IMR-90 (cell line): ENCODE measurements at regions not wholly inside any gene's neighbourhood (a gene's known extent, or its start where the extent isn't known, plus 50 kb on each side); places are given as distances from the start of the nearest gene placed in this dataset.

Experiments used
- ATAC-seq: fragments of 200-7000 bp; cut with Tn5 transposase; 2 replicates; pipeline ENCODE4 v1.9.1; 2020; ENCODE audit warnings: low read depth, mild to moderate bottlenecking, moderate library complexity
- BruUV-seq: library from RNA; stranded (reverse); fragments of 400-500 nt; replicated peaks from 2 replicates; lab custom pipeline; 2021; lab: Mats Ljungman, UMichigan
- CTCF ChIA-PET: fragments of 300-600 bp; formaldehyde crosslinking; extraction: SDS; loops from one replicate; lab custom pipeline; 2021; ENCODE audit warnings: antibody characterized with exemption; lab: Yijun Ruan, JAX
- POLR2A ChIA-PET: fragments of 300-600 bp; sonication (Branson Sonifier 250); formaldehyde crosslinking; loops from one replicate; lab custom pipeline; 2022; ENCODE audit warnings: antibody characterized with exemption; ENCODE audit not compliant: unreplicated experiment; lab: Charles Lee
- DNase-seq: peaks from one replicate; pipeline ENCODE4 v3.0.0; 2013
- H2AFZ ChIP-seq: replicated peaks from 2 replicates; pipeline ENCODE3; 2013; ENCODE audit warnings: low read length, mild to moderate bottlenecking; ENCODE audit not compliant: poor library complexity
- H2AK5ac ChIP-seq: 2 replicates; pipeline ENCODE4 v1.6.1; 2013; ENCODE audit warnings: low read depth, low read length, inconsistent platforms
- H2AK9ac ChIP-seq: replicated peaks from 2 replicates; pipeline ENCODE3; 2013; ENCODE audit warnings: mild to moderate bottlenecking, low read depth, low read length, moderate library complexity; ENCODE audit not compliant: poor library complexity
- H2BK120ac ChIP-seq: 2 replicates; pipeline ENCODE4 v1.6.1; 2013; ENCODE audit warnings: low read depth, low read length, inconsistent platforms
- H2BK15ac ChIP-seq: 3 replicates; pipeline ENCODE4 v1.6.1; 2013; ENCODE audit warnings: low read depth, low read length, inconsistent platforms
- H2BK20ac ChIP-seq: 2 replicates; pipeline ENCODE4 v1.6.1; 2013; ENCODE audit warnings: low read depth, mild to moderate bottlenecking, inconsistent platforms, low read length, moderate library complexity
- H2BK5ac ChIP-seq: 2 replicates; pipeline ENCODE4 v1.6.1; 2013; ENCODE audit warnings: mild to moderate bottlenecking, low read depth, low read length, inconsistent platforms; ENCODE audit not compliant: poor library complexity, severe bottlenecking
- H3K14ac ChIP-seq: replicated peaks from 2 replicates; pipeline ENCODE4 v1.6.1; 2013; ENCODE audit warnings: low read depth, low read length, inconsistent platforms
- H3K18ac ChIP-seq: 2 replicates; pipeline ENCODE4 v1.6.1; 2013; ENCODE audit warnings: low read depth, low read length, control low read depth
- H3K23ac ChIP-seq: 2 replicates; pipeline ENCODE4 v1.6.1; 2013; ENCODE audit warnings: low read depth, low read length, inconsistent platforms
- H3K27ac ChIP-seq: 2 replicates; pipeline ENCODE4 v1.5.1; 2013; ENCODE audit warnings: mild to moderate bottlenecking, control low read depth, low read length; ENCODE audit not compliant: insufficient read depth
- H3K27me3 ChIP-seq: 2 replicates; pipeline ENCODE4 v1.6.1; 2013; ENCODE audit warnings: low read length; ENCODE audit not compliant: control insufficient read depth, insufficient read depth
- H3K36me3 ChIP-seq: 2 replicates; pipeline ENCODE4 v1.6.1; 2013; ENCODE audit warnings: low read length, mixed read lengths; ENCODE audit not compliant: control insufficient read depth, insufficient read depth
- H3K4ac ChIP-seq: 2 replicates; pipeline ENCODE4 v1.6.1; 2013; ENCODE audit warnings: low read depth, low read length, inconsistent platforms
- H3K4me1 ChIP-seq: 2 replicates; pipeline ENCODE4 v1.6.1; 2013; ENCODE audit warnings: low read length, mixed read lengths; ENCODE audit not compliant: control insufficient read depth, insufficient read depth
- H3K4me2 ChIP-seq: 2 replicates; pipeline ENCODE4 v1.6.1; 2013; ENCODE audit warnings: low read depth, mild to moderate bottlenecking, control low read depth, low read length, moderate library complexity
- H3K4me3 ChIP-seq: 2 replicates; pipeline ENCODE4 v1.5.1; 2013; ENCODE audit warnings: low read depth, mild to moderate bottlenecking, control low read depth, low read length, moderate library complexity; ENCODE audit not compliant: insufficient read depth
- H3K56ac ChIP-seq: 2 replicates; pipeline ENCODE4 v1.6.1; 2013; ENCODE audit warnings: low read length, inconsistent platforms; ENCODE audit not compliant: insufficient read depth; ENCODE audit errors: extremely low read depth
- H3K79me1 ChIP-seq, 2 experiments: 2 replicates each; pipeline ENCODE4 v1.6.1; 2013; ENCODE audit warnings: low read length in 2 of 2, inconsistent platforms in 1 of 2, low read depth in 1 of 2
- H3K9ac ChIP-seq: 2 replicates; pipeline ENCODE4 v1.6.1; 2013; ENCODE audit warnings: low read depth, low read length, control low read depth
- H3K9me1 ChIP-seq: 2 replicates; pipeline ENCODE4 v1.6.1; 2013; ENCODE audit warnings: low read length, inconsistent platforms; ENCODE audit not compliant: insufficient read depth
- H3K9me3 ChIP-seq: 2 replicates; pipeline ENCODE4 v1.6.1; 2013; ENCODE audit warnings: low read length; ENCODE audit not compliant: control insufficient read depth, insufficient read depth
- H4K20me1 ChIP-seq: 2 replicates; pipeline ENCODE4 v1.6.1; 2013; ENCODE audit warnings: low read length, inconsistent platforms; ENCODE audit not compliant: insufficient read depth
- H4K5ac ChIP-seq: 2 replicates; pipeline ENCODE4 v1.6.1; 2013; ENCODE audit warnings: mild to moderate bottlenecking, low read depth, low read length, control low read depth
- H4K8ac ChIP-seq, 2 experiments: 2 replicates each; pipeline ENCODE4 v1.6.1; 2013; ENCODE audit warnings: low read depth in 2 of 2, low read length in 2 of 2, control low read depth in 1 of 2, inconsistent platforms in 1 of 2
- H4K91ac ChIP-seq: 2 replicates; pipeline ENCODE4 v1.6.1; 2013; ENCODE audit warnings: low read depth, low read length, inconsistent platforms; ENCODE audit not compliant: insufficient read depth
- CEBPB ChIP-seq: IDR thresholded peaks from 2 replicates; pipeline ENCODE4 v1.6.1; 2012; ENCODE audit warnings: low read depth, low read length, improper control_type of control experiment
- CHD1 ChIP-seq: IDR thresholded peaks from 2 replicates; pipeline ENCODE4 v1.6.1; 2012; ENCODE audit warnings: low read depth, low read length, improper control_type of control experiment
- MAZ ChIP-seq: IDR thresholded peaks from 2 replicates; pipeline ENCODE4 v1.6.1; 2012; ENCODE audit warnings: low read depth, mild to moderate bottlenecking, low read length, improper control_type of control experiment, moderate library complexity, borderline replicate concordance
- MXI1 ChIP-seq: IDR thresholded peaks from 2 replicates; pipeline ENCODE4 v1.6.1; 2012; ENCODE audit warnings: low read depth, mild to moderate bottlenecking, low read length, moderate library complexity, borderline replicate concordance
- NFE2L2 ChIP-seq: fragments of 150-350 bp; IDR thresholded peaks from 2 replicates; pipeline ENCODE4 v1.6.1; 2016; ENCODE audit warnings: low read depth, mild to moderate bottlenecking, low read length
- RCOR1 ChIP-seq: IDR thresholded peaks from 2 replicates; pipeline ENCODE4 v1.6.1; 2012; ENCODE audit warnings: mild to moderate bottlenecking, low read length, improper control_type of control experiment; ENCODE audit not compliant: insufficient replicate concordance
- WGBS, 2 experiments: methylation state at CpG; one replicate each; pipeline versions ENCODE4 v1.1.5 to v1.1.7; 2013; ENCODE audit warnings: missing lambda C conversion rate in 2 of 2; ENCODE audit not compliant: insufficient read length in 1 of 2; ENCODE audit errors: extremely low coverage in 2 of 2; 5-methylcytosine and 5-hydroxymethylcytosine counted together
- dilution Hi-C: fragments of 300-500 bp; cut with HindIII; formaldehyde crosslinking; loops from one replicate; pipeline ENCODE4 v1.14.3; 2018; ENCODE audit warnings: low sequenced_read_pairs; ENCODE audit not compliant: unreplicated experiment
- in situ Hi-C: fragments of 300-500 bp; cut with MboI; formaldehyde crosslinking; loops from 3 replicates; pipeline ENCODE4 v1.14.3; 2019; ENCODE audit warnings: low sequenced_read_pairs, inconsistent platforms, mixed read lengths
- intact Hi-C: fragments of 100-400 bp; cut with micrococcal nuclease; formaldehyde crosslinking; loops from 2 replicates; pipeline ENCODE4 v1.10.0; 2022
- TF ChIP-seq, protein P1 (sequence below): fragments of 150-350 bp; IDR thresholded peaks from 2 replicates; pipeline ENCODE4 v1.6.1; 2016; ENCODE audit warnings: low read depth, mild to moderate bottlenecking, low read length, moderate library complexity, borderline replicate concordance

- CTCF ChIA-PET: interaction anchor here (0.5 kb wide), 1 partner anchor 10 kb away, joined by 3 read pairs; no protein-coding TSS in a partner anchor
Observed at GRCh38 chr1:55968661-55969060, 610.7 kb downstream of the PLPP3 start.

More at GRCh38 chr1:55968661-55969060, 610.7 kb downstream of the PLPP3 start:
- Histone ChIP-seq H3K4me1 (no peaks in the 10 kb centered on the region), H3K79me1 (no peaks in the 10 kb centered on the region), H3K9me1 (no peaks in the 10 kb centered on the region), H2BK120ac (no peak overlapping the region), H3K18ac (no peak overlapping the region), H3K9me3 (peaks cover 2% of the 10 kb centered on the region; the same call in 1 of the 2 replicates), H3K14ac (no peak overlapping the region), H3K27ac (no peak overlapping the region), H2BK15ac (no peak overlapping the region), H2BK20ac (no peak overlapping the region), H4K8ac (no peak overlapping the region), H2AK5ac (no peak overlapping the region), H2AFZ (no peak overlapping the region), H3K36me3 (no peaks in the 10 kb centered on the region), H2AK9ac (no peak overlapping the region), H4K91ac (no peak overlapping the region), H3K23ac (no peak overlapping the region), H3K4ac (no peak overlapping the region), H4K5ac (no peak overlapping the region), H3K4me3 (no peak overlapping the region), H3K9ac (no peak overlapping the region), H3K4me2 (no peak overlapping the region), H4K20me1 (no peaks in the 10 kb centered on the region), H3K27me3 (peaks cover 10% of the 10 kb centered on the region), H3K56ac (no peak overlapping the region), H2BK5ac (no peak overlapping the region)
- POLR2A ChIA-PET: no interaction called here
- dilution Hi-C loops: no loop called here
- intact Hi-C loops: no loop called here
- TF ChIP-seq MXI1 (no peak), RCOR1 (no peak), CHD1 (no peak), CEBPB (no peak), MAZ (no peak), NFE2L2 (no peak)
- TF ChIP-seq, protein P1, sequence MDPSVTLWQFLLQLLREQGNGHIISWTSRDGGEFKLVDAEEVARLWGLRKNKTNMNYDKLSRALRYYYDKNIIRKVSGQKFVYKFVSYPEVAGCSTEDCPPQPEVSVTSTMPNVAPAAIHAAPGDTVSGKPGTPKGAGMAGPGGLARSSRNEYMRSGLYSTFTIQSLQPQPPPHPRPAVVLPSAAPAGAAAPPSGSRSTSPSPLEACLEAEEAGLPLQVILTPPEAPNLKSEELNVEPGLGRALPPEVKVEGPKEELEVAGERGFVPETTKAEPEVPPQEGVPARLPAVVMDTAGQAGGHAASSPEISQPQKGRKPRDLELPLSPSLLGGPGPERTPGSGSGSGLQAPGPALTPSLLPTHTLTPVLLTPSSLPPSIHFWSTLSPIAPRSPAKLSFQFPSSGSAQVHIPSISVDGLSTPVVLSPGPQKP: no peak
- WGBS, 2 experiments: 40% methylated on average over 1 of the region's 7 CpGs; no CpG with 5 or more reads in 1 of the 2 experiments
- DNase-seq (no peak), ATAC-seq (no peak)
- in situ Hi-C loops: no loop called here
- BruUV-seq: no TSS peak
